Activated CD4-positive, alpha-beta T cell treated with anti-CD3 and anti-CD28 coated beads, Interleukin-2, amount 50 U/mL, for 48 hours (primary cell): ENCODE measurements at regions not wholly inside any gene's neighbourhood (a gene's known extent, or its start where the extent isn't known, plus 50 kb on each side); places are given as distances from the start of the nearest gene placed in this dataset.
"Not testable (repeated sequence)": the region's sequence is repeated elsewhere in the genome, so short reads cannot be mapped to it uniquely, and the experiment has no call there.

Source experiments
- DNase-seq, 2 experiments: peaks; one replicate each; pipeline ENCODE4 v3.0.0-alpha.2; 2020

DNA sequence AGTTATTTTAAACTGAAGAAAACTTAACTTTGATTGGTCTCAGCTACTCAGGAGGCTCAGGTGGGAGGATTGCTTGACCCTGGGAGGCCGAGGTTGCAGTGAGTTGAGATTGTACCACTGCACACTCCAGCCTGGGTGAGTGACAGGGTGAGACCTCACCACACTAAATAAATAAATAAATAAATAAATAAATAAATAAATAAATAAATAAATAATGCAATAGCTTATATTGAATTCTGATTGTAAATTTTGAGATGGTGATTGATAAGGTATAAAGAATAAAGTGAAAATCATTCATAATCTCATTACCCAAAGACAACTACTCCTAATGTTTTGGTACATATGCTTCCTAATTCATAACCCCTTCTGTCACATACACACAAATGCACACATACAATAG lies 58.1 kb downstream of the TUBA3C start:
- no peak for DNase-seq

DNA sequence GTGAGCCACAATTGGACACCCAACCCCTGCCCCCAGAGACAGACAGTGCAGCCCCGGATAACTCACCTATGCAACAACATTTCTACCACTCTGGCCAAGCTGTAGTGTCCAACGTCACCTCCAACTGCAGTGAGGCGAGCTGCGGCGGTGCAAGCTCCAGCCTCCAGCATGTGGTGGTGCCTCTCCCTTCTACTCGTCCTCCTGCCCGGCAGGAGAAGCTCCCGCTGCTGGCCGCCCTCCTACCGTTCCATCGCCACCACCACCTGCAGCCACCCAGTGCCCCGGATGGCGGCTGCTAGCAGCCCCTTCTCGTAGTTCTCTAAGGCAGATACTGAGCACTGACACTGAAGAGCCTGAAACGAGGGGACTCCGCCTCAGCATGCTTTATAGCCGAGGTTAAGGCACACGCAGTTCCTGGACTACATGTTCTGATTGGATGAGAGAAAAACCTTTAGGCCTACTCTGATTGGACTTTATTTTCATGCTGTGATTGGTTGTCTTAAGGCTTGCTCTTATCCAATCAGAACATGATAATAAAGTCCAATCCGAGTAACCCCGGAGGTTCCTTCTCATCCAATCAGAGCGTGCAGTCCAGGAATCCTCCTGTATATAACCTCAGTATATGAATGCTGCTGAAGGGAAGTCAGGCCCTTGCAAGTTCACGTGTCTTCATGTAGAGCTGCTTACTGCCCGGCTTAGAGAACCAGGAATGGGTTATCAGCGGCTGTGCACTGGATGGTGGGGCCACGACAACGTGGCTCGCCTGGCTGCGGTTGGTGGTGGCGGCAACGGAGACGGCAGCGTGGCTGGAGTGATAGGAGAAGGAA lies 63.5 kb downstream of the TUBA3C start:
- no peak for DNase-seq

DNA sequence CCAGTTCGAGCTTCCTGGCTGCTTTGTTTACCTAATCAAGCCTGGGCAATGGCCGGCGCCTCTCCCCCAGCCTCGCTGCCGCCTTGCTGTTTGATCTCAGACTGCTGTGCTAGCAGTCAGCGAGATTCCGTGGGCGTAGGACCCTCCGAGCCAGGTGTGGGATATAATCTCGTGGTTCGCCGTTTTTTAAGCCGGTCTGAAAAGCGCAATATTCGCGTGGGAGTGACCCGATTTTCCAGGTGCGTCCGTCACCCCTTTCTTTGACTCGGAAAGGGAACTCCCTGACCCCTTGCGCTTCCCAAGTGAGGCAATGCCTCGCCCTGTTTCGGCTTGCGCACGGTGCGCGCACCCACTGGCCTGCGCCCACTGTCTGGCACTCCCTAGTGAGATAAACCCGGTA lies 72.4 kb downstream of the TUBA3C start:
- not testable (repeated sequence) for DNase-seq

DNA sequence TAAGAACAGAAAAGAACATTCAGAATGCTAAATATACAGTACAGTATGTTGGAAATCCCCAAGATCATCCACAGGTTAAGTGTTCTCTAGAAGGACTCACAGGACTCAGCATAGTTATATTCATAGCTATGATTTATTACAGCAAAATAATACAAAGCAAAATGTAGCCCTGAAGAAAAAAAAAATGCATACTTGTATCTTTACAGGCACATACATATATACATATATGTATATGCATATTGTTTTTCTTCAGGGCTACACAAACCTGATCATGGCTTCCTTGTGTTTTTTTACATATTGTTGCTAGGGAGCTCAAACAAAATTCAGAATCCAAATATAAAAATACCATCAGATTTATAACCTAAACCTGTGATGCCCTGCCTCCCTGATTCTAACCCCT lies 78.5 kb downstream of the TUBA3C start:
- no peak for DNase-seq

DNA sequence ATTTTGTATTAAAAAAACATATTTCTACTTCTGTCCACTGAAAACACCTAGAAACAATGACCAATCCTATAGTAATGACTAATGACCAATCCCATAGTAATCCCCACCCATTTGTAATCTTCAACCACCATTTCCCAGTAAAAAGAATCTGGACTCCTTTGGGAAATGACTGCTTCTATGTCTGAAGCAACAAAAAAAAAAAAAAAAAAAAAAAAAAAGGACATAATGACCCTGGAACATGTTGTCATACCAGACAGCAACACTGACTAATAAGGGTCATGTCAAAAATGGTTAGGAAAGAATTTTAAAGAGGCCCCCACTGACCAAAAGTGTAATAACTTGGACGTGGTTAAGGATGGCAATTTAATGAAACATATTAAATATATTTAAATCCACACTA lies 88.3 kb downstream of the TUBA3C start:
- DNase-seq: no peak

DNA sequence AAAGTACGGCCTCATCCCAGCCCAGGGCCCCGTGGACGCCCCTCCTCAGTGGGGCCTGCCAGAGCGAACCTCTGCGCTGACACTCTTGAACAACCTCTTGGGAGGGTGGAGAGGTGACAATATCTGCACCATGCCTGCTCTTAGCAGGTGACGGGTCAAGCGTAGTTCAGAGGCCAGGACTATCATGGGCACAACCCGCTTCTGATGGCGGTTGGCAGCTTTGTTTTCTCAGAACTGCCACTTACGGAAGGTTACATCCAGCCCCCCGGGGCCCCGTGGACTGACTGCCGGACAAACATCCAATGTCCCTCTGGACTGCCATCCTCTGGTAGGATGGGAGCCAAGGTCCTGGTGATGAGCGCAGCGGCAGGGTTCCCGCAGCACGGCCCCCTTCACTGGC lies 91.1 kb downstream of the TUBA3C start:
- DNase-seq: no peak

DNA sequence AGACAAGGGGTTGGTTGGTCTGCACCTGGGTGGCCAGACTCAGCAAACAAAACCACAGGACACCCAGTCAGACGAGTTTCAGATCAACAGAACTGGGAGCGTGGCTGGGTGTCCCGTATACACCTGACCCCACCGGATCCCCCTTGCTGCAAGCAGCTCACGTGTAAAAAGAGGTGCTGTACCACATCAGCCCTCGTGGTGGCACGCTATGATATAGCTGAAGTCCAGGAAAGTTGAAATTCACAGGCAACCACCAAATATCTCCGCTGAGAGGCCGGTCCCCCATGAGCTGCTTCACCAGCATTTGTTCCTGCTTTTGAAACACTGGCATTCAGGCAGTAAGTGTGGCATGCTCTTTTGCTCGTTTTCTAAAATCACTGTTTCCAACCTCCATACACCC lies 92.3 kb downstream of the TUBA3C start:
- DNase-seq: no peak

DNA sequence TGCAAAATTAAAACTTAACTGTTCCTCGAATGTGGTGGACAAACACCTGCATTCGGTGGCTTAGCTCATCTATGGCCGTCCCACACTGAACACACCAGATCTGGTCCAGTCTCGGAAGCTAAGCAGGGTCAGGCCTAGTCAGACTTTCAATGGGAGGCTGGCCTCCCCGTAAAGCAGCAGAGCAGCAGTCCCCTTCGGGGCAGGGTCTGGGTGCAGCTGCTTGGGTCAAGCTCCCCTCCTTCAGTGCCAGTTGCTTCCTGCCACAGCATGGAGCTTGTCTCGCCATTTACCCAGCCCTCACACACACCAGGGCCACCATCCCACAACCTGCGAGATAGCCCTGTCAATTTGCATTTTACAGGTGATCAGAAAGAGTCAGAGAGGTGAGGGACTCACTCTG lies 93.2 kb downstream of the TUBA3C start:
- DNase-seq: no peak

DNA sequence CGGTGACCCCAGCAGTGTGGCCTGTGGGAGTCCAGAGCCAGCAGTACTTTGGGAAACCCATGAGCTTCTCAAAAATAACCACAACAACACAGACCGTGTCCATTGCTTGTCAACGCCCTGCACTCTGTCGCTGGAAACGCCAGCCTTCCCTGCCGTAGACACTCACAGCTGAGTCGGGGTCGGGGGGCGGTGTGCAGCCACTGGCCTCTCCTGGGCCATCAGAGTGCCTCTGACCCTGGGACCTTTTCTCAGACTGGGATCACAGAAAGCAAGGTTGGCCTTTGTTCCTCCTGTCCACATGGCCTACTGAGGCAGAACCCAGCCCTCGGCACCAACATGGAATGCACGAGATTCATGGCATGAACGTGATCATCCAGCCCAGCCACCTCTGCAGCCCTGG lies 95.7 kb downstream of the TUBA3C start:
- DNase-seq: no peak

DNA sequence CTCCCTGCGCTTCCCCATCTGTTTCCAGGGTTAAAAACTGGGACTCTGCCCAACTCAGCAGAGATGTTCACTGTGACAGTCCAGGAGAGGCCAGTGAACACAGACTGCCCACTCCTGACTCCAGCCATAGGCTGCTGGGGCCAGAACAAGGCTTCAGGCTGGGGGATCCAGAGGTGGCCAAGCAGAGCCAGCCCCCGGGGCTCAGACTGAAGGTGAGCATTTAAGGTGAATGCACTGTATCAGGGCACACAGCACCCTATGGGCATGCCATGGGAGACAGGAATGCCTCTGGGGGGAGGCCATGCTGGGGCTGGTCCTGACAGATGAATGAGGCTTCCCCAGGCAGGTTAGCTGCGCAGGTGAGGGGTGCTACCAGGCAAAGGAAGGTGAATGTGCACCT lies 96.4 kb downstream of the TUBA3C start:
- no peak for DNase-seq

DNA sequence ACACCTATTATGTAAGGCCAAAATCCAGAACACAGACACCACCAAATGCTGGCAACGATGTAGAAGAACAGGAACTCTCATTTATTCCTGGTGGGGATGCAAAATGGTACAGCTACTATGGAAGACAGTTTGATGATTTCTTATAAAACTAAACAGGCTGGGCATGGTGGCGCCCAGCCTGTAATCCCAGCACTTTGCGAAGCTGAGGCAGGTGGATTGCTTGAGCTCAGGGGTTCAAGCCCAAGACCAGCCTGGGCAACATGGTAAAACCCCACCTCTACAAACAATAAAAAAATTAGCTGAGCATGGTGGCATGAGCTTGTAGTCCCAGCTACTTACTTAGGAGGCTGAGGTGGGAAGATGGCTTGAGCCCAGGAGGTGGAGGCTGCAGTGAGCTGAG lies 98.3 kb downstream of the TUBA3C start:
- no peak for DNase-seq

DNA sequence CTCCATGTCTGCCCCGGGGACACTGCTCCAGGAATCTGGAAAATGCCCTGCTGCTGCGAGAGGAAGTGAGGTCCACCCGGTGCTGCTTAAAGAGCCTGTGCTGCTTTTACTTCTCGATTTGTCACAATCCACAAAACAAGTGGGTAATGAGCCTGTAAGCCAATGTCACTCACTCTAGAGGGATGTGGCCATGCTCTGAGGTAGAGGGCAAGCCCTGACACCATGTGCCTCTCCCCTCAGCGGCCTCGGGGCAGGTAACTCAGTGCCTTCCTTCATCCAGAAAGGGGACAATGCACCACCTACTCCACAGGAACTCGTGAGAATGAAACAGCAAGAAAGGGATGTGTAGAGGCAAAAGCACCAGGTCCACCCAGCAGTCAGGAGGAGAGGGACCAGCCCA lies 106.2 kb downstream of the TUBA3C start:
- DNase-seq: no peak

DNA sequence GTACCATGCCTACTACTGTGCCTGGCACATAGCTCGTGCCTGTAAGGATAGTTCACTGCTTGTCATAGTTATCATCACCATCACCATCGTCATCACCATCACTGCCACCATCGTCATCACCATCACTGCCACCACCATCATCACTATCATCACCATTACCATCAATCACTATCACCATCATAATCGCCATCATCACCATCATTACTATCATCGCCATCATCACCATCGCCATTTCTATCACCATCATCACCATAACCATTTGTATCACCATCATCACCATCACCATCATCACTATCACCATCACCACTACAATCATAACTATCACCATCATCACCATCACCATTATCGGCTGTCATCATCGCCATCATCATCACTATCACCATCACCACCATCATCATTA lies 107.1 kb downstream of the TUBA3C start:
- DNase-seq: no peak

DNA sequence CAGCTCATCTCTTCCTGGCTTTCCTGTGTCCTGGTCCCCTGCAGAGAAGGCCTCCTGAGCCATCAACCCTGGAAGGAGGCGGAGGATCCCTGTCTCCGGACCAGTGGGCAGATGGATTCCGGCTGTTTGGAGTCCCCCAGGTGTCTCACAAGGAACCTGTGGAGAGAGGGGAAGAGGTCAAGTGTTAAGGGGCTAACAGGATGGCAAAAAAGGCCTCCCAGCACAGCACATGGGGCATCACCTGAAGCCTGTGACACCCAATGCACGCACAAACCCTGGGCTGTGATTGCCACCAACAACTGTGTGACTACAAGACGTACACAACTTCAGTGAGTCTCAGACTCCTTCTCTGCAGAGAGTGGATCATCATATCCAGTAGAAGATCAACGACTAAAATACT lies 107.5 kb downstream of the TUBA3C start:
- not testable (repeated sequence) for DNase-seq

DNA sequence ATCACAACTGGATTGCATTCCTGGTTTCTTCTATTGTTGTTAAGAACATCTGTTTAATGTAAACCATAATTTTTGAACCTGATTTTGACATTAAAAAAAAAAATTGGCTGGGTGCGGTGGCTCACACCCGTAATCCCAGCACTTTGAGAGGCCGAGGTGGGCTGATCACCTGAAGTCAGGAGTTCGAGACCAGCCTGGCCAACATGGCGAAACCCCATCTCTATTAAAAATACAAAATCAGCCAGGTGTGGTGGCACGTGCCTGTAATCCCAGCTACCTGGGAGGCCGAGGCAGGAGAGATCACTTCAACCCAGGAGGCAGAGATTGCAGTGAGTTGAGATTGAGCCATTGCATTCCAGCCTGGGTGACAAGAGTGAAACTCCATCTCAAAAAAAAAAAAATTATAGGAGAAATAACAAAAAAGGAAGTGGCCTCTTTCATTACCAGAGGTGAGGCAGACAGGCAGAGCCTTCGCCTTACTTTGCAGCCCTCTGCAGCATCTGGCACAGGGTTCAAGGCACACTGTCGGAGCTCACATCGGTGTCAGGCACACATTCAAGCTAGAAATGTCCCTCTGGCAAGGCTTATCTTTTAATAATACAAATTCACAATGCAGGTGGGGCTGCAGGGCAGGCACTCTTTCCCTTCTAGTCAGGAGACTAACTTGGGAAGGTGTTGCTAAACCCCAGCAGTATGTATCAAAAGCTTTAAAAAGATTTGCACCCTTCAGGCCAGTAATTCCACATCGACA lies 108.5 kb downstream of the TUBA3C start:
- DNase-seq: not testable (repeated sequence)

DNA sequence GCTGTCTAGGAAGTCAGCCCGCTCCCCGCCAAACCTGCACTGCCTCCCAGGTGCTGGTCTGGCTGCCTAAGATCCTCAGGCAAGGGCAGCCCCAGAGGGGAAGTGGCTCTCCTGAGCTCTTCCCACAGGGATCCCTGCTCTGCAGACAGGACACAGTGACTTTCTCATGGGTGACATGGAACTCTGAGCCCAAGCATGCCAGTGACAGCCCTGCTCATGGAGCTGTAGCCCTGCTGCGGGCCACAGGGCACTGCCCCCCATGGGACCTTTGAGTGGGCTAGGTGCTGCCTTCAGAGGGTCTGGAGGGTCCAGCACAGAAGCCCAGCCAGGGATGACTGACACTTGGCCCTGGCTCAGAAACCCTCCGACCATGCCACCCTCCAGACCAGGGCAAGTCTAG lies 109.1 kb downstream of the TUBA3C start:
- no peak for DNase-seq

DNA sequence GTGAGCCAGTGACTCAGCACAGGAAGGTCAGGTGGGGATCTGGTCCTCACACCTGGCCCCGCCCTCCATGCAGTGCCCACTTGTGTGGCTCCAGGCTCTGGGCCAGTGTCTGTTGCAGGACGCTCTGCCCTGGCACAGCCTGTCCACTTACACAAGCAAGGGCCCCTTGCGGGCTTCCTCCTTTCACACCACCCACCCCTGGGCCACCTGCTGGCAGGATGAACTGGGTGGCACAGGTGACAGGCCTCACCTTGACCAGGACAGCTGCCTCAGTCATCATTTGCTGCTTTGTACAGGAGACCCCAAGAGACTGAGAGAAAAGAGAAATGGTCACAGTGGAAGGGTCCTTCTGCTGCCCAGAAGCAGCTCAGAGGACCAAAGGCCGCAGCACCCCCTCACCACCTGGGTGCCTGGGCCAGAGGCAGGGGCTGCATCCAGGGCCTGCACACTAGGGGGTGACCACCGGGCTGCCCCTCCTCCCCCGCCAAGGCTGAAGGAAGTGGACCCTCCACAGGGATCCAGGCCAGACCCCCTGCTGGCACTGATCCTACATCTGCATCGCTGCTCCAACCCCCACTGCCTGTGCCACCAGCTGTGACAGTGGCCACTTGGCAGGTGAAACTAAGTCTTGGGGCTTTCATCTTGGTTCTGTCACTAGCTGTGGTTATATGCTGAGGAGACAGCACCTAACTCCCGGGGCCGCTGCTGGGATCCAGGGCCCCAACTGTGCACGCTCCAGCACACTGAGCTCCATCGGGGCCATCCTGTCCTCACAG lies 110.3 kb downstream of the TUBA3C start:
- no peak for DNase-seq

DNA sequence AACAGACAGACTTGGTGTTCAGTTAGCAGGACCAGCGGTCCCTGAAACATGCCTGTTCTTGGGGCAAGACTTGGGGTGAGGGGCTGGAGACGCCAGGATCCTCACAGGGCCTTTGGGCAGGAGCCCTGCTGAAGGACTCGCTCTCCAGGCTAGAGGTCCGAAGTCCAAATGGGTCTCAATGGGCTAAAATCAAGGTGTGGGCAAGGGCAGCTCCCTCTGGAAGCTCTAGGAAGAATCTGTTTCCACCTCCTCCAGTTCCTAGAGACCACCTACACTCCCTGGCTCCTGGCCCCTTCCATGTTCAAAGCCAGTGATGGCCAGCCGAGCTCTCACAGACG lies 111.3 kb downstream of the TUBA3C start:
- DNase-seq: no peak

DNA sequence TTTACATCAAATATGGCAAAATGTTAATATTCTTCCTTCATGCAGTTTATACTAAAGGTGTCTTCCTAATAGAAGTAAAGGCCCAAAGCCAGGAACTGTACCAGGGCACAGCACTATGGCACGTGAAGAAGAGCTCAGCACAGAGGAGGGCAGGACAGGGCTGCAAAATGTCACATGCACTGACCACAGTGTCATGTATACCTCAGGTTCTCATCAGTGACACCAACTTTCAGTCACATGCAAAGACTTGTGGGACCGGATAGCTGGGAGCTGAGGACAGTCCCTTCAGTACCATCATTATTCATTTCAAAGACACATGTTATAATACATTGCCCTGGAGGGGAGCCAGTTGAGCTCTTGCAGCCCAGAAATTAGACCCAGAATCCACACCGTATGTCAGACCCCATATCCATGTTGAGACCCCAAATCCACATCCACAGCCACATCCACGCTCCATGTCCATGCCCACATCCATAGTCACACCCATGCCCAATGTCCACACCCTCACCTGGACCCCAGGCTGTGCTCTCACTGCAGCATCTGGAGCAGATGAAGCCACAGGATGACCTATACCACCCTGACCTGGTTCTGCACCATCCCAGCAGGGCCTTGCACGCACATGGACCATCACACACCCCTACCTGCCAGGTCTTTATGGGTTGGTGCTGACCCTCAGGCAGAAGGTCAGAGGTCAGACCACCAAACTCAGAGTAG lies 111.8 kb downstream of the TUBA3C start:
- DNase-seq: no peak

DNA sequence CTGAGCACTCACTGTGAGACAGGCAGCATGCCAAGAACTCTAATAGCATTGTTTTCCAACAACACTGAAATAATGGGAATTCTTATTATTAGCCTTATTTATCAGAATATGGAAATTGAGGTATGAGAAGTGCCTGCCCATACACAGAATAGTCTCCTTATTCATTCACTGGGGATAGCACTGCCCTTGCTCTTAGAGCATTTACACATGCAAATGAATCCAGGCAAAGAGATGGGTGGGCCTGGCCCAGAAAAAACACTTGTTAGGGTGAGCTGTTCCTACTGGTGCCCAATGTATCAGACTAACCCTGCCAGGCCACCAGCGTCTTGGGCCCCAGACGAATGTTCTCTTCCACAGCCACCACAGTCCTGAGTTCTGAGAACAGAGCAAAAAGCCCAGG lies 112.9 kb downstream of the TUBA3C start:
- DNase-seq: no peak

DNA sequence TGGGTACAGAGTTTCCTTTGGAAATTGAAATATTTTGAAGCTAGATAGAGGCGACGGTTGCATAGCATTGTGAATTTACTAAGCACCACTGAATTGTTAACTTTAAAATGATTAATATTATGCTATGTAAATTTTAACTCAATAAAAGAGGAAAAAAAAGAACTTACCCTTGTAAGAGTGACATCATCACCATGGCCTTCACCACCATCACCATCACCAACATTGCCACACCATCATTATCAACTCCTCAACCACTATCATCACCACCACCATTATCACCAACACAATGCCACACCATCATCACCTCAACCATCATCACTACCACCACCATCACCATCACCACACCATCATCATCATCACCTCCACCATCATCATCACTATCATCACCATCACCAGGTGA lies 113.9 kb downstream of the TUBA3C start:
- no peak for DNase-seq

DNA sequence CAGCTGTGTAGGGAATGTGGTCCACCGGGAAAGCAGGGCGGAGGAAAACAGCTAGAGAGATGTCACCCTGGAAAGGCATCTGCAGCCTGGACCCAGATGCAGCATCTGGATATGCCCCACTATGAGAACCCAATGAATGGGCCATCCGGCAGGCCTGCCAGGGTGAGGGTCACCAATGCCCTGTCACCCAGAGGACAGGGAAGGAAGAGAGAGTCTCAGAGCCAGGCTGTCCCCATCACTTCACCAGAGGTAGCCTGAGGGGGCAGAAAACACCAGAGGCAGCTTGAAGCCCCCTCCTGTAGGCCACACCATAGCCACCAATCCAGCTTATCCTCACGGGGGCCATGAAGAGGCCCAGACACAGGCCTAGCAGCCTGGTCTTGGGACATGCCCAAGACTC lies 118.8 kb downstream of the TUBA3C start:
- no peak for DNase-seq

DNA sequence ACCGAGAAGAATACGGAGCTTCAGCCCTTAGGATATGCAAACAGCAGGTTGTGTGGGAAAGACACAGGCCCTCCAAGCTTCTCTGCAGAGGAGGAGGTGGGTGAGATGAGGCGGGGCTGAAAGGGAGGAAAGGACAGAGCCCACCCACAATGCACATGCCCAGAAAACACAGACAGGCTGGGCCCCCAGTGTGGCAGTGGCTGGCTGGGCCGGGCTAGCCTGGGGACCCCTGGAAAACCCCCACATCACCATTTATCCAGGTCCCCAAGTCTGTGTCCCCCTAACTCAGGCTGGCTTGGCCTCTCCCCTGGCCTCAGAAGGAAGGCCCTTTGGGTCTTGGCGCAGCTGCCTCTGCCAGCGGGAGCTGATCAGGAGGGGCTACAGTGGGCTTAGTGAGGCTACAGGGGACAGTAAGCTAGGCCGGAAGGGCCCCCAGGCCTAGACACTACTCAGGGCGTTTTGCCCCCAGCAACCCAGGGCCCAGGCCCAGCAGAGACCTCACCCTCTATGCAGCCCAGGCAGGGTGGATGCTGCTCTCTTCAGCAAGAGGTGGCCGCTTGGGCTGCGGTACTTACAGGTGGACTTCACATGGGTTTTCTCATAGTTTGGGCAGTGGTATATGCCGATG lies 119.5 kb downstream of the TUBA3C start:
- DNase-seq: no peak
